NCI-H1105 (cell line): ENCODE measurements at regions not wholly inside any gene's neighbourhood (a gene's known extent, or its start where the extent isn't known, plus 50 kb on each side); places are given as distances from the start of the nearest gene placed in this dataset.
"Not testable (repeated sequence)": the region's sequence is repeated elsewhere in the genome, so short reads cannot be mapped to it uniquely, and the experiment has no call there.

Experiments
- DNase-seq: peaks from one replicate; lab custom pipeline; 2025; lab: John Stamatoyannopoulos, UW

- no peak for DNase-seq
Observed at GRCh38 chr6:66623050-66623449, 916.0 kb upstream of the EYS start.

DNA sequence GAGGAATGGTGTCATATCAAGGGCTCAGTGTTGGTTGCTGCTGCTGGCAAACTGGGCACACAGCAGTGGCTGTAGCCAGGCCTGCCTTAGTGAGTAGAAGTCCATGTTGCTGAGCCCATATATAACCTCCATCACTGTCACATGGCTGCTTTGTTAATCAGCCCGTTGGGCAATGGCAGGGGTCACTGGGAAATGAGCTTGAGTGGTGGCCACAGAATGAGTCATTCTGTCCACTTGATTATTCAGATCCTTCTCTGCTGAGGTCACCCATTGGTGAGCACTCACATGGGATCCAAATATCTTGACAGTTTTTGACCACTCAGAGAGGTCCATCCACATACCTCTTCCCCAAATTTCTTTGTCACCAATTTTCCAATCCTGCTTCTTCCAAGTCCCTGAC lies 898.9 kb upstream of the EYS start:
- DNase-seq, result no peak

DNA sequence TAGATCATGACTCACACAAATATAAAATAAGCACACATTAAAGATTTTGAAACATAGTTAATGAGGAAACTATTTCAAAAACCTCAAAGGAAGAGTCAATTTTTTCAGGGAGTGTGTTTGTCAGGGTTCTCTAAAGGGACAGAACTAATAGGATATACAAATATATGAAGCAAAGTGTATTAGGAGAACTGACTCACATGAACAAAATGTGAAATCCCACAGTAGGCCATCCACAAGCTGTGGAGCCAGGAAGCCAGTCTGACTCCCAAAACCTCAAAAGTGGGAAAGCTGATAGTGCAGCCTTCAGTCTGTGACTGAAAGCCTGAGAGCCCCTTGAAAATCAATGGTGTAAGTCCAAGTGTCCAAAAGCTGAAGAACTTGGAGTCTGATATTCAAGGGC lies 898.0 kb upstream of the EYS start:
- DNase-seq, result no peak

- no peak for DNase-seq
Observed at GRCh38 chr6:66599541-66599940, 892.5 kb upstream of the EYS start.

DNA sequence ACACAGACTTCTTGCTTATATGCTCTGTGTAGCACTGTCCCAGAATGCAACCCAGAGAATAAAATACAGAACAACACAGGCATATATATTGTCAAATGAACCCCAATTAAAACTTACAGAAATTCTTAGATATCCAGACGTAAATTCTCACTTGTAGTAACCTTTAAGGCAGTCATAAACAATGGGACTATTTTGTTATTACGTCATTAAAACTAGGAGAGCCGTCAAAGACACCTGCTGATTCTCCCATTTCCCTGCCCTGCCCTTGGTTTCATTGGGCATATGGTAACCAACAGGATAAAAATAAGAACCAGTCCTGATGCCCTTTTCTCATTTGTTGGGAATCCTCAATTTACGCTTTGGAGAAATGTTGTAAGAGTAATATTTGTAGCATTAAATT lies 871.3 kb upstream of the EYS start:
- DNase-seq, result no peak

DNA sequence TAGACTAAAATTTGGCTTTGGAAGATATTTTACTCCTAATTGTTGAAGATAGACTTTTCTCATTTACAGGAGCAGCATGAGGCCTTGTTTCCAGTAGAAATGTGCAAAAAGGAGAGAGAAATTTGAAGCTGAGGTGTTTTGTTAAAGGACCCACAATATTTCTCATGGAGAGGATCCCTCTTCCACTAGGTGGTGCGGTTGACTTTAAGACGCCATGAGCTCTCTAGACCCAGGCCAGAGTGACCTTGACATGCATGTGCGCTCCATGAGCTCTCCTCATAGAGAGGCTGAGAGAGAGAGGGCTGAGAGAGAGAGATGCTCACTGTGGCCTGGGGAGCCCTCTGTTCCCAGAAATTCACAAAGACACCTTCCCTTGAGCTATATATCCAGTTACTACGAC lies 861.2 kb upstream of the EYS start:
- no peak for DNase-seq

DNA sequence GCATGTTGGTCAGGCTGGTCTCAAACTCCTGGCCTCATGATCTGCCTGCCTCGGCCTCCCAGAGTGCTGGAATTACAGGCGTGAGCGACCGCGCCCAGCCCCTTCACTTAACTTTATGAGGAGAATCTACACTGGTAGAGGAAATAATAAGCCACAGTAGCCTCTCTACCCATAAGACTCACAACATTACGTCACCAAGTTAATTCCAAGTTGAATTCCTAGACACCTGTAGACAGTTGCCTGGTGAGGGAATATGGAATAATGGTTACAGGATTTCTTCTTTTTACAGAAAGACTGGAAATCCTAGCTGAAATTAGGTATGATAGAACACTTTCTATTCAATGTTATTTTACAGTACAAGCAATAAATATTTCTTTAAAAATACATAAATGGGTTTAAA lies 854.5 kb upstream of the EYS start:
- DNase-seq, result no peak

DNA sequence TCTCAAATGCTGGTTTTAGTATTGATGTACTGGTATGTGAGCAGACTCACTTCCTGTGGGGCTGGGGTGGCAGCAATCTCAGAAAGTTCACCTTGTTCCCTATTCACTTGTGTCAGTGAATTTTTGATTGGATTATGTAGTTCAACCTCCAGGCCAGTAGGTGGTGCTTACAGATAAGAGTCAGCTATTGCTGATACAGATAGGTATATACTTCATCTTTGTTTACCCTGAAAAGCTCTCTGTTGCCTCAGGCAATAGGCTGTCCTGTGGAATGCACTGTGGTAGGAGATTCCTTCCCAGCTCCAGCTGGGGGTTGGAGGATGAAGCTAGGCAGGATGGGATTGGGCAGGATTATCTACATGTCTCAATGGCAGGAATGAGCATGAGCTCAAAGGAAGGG lies 851.2 kb upstream of the EYS start:
- DNase-seq, result no peak

GRCh38 chr6:66556936-66557335 lies 849.9 kb upstream of the EYS start:
- DNase-seq, result no peak

- no peak for DNase-seq
Observed at GRCh38 chr6:66555082-66555481, 848.1 kb upstream of the EYS start.

GRCh38 chr6:66553441-66553840 lies 846.4 kb upstream of the EYS start:
- no peak for DNase-seq

DNA sequence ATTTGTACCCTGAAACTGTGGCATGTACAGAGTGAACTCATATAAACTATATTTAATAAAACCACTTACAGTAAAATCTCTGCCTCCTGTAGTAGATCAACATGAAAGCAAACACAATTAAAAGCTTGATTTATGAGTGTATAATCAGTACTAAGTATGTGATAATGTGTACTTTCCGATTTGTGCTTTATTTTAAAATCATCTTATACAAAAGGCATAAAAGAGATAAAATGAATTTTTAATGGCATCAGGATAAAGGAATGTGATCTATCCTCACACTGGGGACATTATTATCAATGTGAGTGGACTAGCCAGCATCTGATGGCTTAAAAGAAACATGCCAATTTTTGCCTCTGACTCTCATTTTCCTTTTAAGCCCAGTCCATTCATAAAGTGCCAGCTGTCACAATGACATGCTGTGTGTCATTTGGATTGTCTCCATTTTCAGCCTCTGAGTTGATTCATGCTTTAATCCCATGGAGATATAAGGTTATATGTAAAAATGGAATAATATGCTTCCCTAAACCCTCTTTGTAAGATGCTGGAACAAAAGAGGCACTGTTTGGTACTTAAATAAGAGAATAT lies 831.6 kb upstream of the EYS start:
- no peak for DNase-seq

DNA sequence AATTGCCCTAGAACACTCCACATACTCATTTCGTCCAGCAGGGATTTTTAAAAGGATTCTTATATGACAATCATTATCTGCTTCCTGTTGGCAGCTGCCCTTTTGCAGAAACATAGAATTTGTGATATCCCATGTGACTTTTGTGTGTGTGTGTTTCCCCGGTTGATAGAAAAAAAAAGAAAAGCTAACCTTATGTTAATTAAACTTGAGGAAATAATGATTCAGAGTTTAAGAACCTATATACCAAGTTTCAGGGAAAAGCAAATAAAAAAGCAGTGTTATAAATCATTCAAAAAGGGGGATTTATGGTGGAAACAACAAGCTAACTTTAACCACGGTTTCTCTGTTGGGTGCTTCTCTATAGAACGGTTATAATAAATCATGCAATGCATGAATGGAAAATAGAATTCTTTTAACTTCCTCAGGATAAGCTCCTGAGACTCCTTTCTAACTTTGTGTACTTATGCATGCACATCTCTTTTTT lies 826.9 kb upstream of the EYS start:
- DNase-seq, result no peak

DNA sequence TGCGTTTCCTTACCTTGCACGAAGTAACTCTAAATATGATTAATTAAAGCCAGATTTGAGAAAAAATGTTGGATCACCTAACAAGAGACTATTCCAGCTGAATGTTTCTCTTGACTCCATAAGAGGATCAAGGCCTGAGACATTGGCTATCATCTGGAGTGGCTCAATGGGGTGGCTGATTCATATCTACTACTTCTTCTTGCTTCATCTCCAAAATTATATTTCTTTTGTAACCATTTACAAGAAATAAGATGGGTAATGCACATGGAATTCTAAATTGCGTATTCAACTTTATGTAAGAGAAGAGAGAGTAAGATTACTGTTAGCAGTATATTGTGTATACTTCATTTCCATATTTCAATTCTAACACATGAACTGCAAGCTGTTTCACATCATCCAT lies 819.0 kb upstream of the EYS start:
- no peak for DNase-seq

- DNase-seq, result no peak
Observed at GRCh38 chr6:66522864-66523263, 815.8 kb upstream of the EYS start.

GRCh38 chr6:66516377-66516776 lies 809.4 kb upstream of the EYS start:
- no peak for DNase-seq

DNA sequence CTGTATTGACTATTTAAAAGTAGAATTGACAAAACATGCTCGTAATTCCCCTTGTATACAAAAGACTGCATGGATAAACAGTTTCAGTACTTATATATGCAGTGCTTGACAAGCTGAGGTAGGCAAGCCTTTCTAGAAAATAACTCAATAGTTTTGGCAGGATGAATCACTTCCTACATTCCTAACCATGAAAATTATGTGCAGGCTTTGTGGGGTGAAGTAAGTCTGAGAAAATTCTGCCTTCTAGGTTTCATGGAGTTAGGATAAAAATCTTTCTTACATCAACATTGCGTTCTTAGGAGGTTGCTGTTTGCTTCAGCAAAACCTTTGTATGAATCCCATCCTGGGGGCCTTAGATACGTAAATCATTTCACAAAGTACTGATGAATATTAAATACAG lies 801.4 kb upstream of the EYS start:
- DNase-seq, result no peak

DNA sequence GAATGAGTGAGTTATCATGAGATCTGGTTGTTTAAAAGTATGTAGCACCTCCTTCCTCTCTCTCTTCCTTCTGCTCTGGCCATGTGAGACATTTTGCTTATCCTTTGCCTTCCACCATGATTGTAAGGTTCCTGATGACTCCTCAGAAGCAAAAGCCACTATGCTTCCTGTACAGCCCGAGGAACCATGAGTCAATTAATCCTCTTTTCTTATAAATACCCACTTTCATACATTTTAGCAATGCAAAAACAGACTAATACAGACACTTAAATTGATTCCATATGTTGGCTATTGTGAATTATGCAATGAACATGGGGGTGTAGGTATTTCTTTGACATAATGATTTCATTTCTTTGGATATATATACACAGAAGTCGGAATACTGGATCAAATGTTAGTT lies 792.8 kb upstream of the EYS start:
- DNase-seq, result no peak

DNA sequence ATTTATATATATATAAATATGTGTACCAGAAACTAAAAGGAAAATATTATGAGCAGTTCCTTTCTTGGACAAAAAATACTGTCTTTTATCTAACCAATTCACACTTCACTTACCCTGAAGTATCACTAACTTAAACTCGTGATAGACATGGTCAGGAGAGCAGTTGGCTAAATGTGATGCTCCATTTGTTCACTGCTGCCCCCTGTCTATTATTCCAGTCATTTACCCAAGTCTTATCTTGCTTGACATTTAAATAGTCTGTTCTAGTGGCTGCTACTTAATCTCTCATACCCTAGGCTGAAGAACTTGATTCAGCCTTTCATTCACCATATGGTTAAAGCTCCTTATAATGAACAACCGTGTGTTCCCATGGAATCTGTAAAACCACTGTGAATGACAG lies 789.6 kb upstream of the EYS start:
- no peak for DNase-seq

DNA sequence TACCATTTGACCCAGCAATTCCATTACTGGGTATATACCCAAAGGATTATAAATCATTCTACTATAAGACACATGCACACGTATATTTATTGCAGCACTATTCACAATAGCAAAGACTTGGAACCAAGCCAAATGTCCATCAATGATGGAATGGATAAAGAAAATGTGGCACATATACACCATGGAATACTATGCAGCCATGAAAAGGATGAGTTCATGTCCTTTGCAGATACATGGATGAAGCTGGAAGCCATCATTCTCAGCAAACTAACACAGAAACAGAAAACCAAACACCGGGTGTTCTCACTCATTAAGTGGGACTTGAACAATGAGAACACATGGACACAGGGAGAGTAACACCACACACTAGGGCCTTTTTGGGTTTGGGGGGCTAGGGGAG lies 787.6 kb upstream of the EYS start:
- not testable (repeated sequence) for DNase-seq

DNA sequence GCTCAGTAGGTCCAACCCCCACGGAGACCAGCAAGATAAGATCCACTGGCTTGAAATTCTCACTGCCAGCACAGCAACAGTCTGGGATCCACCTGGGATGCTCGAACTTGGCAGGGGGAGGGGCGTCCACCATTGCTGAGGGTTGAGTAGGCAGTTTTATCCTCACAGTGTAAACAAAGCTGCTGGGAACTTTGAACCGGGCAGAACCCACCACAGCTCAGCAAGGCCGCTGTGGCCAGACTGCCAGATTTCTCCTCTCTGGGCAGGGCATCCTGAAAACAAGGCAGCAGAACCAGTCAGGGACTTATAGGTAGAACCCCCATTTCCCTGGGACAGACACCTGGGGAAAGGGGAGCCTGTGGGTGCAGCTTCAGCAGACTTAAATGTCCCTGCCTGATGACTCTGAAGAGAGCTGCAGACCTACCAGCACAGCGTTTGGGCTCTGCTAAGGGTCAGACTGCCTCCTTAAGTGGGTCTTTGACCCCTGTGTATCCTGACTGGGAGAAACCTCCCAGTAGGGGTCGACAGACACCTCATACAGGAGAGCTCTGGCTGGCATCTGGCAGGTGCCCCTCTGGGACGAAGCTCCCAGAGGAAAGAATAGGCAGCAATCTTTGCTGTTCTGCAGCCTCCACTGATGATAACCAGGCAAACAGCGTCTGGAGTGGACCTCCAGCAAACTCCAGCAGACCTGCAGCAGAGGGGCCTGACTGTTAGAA lies 782.4 kb upstream of the EYS start:
- no peak for DNase-seq

- DNase-seq, result no peak
Observed at GRCh38 chr6:66481216-66481615, 774.2 kb upstream of the EYS start.

DNA sequence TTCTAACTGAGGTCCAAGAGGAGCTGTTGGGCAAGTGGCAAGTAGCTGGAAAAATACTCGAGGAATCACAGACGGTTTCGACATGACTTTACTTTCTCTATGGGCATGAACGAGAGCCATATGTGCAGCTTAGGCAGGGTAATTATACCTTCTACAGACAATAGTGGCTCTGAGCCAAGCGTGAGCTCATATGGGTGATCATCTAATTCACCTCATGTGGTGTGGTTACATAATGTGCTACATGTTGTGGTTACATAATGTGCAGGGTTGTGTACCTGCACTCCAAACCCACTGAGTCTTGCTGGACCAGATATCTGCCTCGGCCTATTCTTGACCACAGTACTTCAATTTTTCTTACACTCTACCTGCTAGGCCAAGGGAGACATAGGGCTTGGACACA lies 771.7 kb upstream of the EYS start:
- DNase-seq, result no peak

GRCh38 chr6:66435321-66435720 lies 728.3 kb upstream of the EYS start:
- no peak for DNase-seq
